ENCODE measurements at regions not wholly inside any gene's neighbourhood (a gene's known extent, or its start where the extent isn't known, plus 50 kb on each side); places are given as distances from the start of the nearest gene placed in this dataset.

- Mint-ChIP-seq H3K27me3 (ENCODE audit: low read depth in 2 of 2) (peaks cover 0 to 3% of the 10 kb centered on the region in 2 donors), H3K27ac (no peak overlapping the region)
Observed at GRCh38 chr22:49155039-49155769, 672.5 kb downstream of the BRD1 start.

GRCh38 chr22:49154433-49154832, 673.2 kb downstream of the BRD1 start:
- Histone ChIP-seq H3K27me3 (ENCODE audit: control insufficient read depth, insufficient read depth, low read length) (no peaks in the 10 kb centered on the region), H3K4me3 (ENCODE audit: low read length) (no peak overlapping the region), H3K27ac (ENCODE audit: low read length) (no peak overlapping the region), H3K4me1 (ENCODE audit: control insufficient read depth, insufficient read depth, low read length) (no peaks in the 10 kb centered on the region), H3K9me3 (ENCODE audit: control insufficient read depth, insufficient read depth, low read length) (no peaks in the 10 kb centered on the region), H3K36me3 (ENCODE audit: control insufficient read depth, insufficient read depth, low read length) (no peaks in the 10 kb centered on the region)
- Mint-ChIP-seq H3K27ac (no peak overlapping the region), H3K36me3 (no peaks in the 10 kb centered on the region), H3K4me3 (no peak overlapping the region), H3K27me3 (ENCODE audit: low read depth in 2 of 2) (peaks cover 0 to 3% of the 10 kb centered on the region in 2 donors), H3K4me1 (no peaks in the 10 kb centered on the region), H3K9me3 (no peaks in the 10 kb centered on the region)
- ATAC-seq: no peak
- no peak for DNase-seq
- TF ChIP-seq CTCF (IDR thresholded peaks at IDR 0.05): no peak
- intact Hi-C loops (cut with micrococcal nuclease): no loop called here
- whole genome bisulfite sequencing (ENCODE audit: insufficient coverage): 82% methylated on average over 18 of the region's 18 CpGs

More at GRCh38 chr22:49155039-49155769, 672.5 kb downstream of the BRD1 start:
- Histone ChIP-seq H3K27ac (ENCODE audit: low read length) (no peak overlapping the region), H3K4me3 (ENCODE audit: low read length) (no peak overlapping the region), H3K4me1 (ENCODE audit: control insufficient read depth, insufficient read depth, low read length) (no peaks in the 10 kb centered on the region), H3K36me3 (ENCODE audit: control insufficient read depth, insufficient read depth, low read length) (no peaks in the 10 kb centered on the region), H3K9me3 (ENCODE audit: control insufficient read depth, insufficient read depth, low read length) (no peaks in the 10 kb centered on the region), H3K27me3 (ENCODE audit: control insufficient read depth, insufficient read depth, low read length) (no peaks in the 10 kb centered on the region)
- no peak for TF ChIP-seq CTCF (IDR thresholded peaks at IDR 0.05)
- no peaks in the 10 kb centered on the region for H3K4me1 Mint-ChIP-seq
- no peak overlapping the region for H3K4me3 Mint-ChIP-seq
- DNase-seq (no peak), ATAC-seq (no peak)
- WGBS (ENCODE audit: insufficient coverage): 88% methylated on average over 25 of the region's 27 CpGs
- H3K9me3 Mint-ChIP-seq: no peaks in the 10 kb centered on the region
- intact Hi-C loops (cut with micrococcal nuclease): no loop called here
- H3K36me3 Mint-ChIP-seq: no peaks in the 10 kb centered on the region

GRCh38 chr22:49153921-49154320, 673.8 kb downstream of the BRD1 start:
- intact Hi-C loops (cut with micrococcal nuclease): no loop called here
- H3K27me3 ChIP-seq (ENCODE audit: control insufficient read depth, insufficient read depth, low read length): no peaks in the 10 kb centered on the region
- Mint-ChIP-seq H3K27ac (no peak overlapping the region), H3K9me3 (no peaks in the 10 kb centered on the region), H3K36me3 (no peaks in the 10 kb centered on the region), H3K4me1 (no peaks in the 10 kb centered on the region), H3K27me3 (ENCODE audit: low read depth in 2 of 2) (peaks cover 0 to 3% of the 10 kb centered on the region in 2 donors), H3K4me3 (no peak overlapping the region)
- 81% methylated on average over 11 of the region's 11 CpGs for WGBS (ENCODE audit: insufficient coverage)
- H3K36me3 ChIP-seq (ENCODE audit: control insufficient read depth, insufficient read depth, low read length): no peaks in the 10 kb centered on the region
- TF ChIP-seq CTCF (IDR thresholded peaks at IDR 0.05): no peak
- ATAC-seq: no peak
- H3K27ac ChIP-seq (ENCODE audit: low read length): no peak overlapping the region
- no peaks in the 10 kb centered on the region for H3K4me1 ChIP-seq (ENCODE audit: control insufficient read depth, insufficient read depth, low read length)
- DNase-seq: no peak
- no peak overlapping the region for H3K4me3 ChIP-seq (ENCODE audit: low read length)
- no peaks in the 10 kb centered on the region for H3K9me3 ChIP-seq (ENCODE audit: control insufficient read depth, insufficient read depth, low read length)
